ENCODE measurements at regions not wholly inside any gene's neighbourhood (a gene's known extent, or its start where the extent isn't known, plus 50 kb on each side); places are given as distances from the start of the nearest gene placed in this dataset.

DNA sequence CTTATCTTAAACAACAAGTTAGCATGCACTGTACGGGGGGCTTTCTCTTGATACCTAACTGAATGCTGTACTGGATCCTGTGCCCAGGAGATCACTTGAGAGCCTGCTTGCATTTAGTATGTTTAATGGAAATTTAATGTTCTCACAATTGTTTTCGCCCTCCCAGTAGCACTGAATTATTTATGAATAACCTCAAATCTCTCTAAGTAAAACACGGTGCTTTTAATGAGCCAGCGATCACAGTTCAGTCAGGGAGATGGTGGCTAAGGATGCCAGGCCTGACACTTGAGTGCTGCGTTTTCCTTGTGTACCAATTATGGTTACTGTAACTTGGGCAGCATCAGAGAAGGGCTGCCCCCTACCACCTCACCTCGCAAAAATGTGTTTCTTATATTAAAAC is 115.5 kb upstream of the ADARB2 start:
- no peaks in the 10 kb centered on the region for H3K4me1 ChIP-seq (ENCODE audit: control insufficient read depth, insufficient read depth, low read length)
- 94% methylated on average over 3 of the region's 6 CpGs for WGBS (ENCODE audit: insufficient coverage, low lambda C conversion rate)
- no peaks in the 10 kb centered on the region for H3K9me3 ChIP-seq (ENCODE audit: control insufficient read depth, low read depth, low read length)
- no peak for DNase-seq
- H3K4me3 ChIP-seq (ENCODE audit: low read length) = no peak overlapping the region
- no peaks in the 10 kb centered on the region for H3K36me3 ChIP-seq (ENCODE audit: control insufficient read depth, insufficient read depth, low read length)
- H3K27ac ChIP-seq (ENCODE audit: low read length) = no peak overlapping the region
- H3K27me3 ChIP-seq (ENCODE audit: control insufficient read depth, insufficient read depth, low read length) = no peaks in the 10 kb centered on the region

DNA sequence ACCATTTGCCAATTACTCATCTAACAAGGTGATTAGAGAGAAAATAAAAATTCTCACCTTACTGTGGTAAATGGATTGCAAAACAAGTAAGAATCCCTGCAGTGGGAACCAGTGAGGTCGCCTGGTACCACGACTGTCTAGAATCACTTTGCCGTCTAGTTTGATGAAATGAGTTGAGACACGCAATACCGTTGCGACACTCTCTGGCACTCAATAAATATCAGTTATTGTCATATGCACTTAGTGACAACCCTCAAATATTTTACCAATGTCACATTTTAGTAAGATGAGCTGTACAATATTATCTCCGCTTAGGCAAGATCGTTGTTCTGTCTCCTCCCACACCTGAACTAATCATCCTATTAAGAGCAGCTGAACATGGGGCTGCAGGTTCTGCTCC is 114.4 kb upstream of the ADARB2 start:
- H3K36me3 ChIP-seq (ENCODE audit: control insufficient read depth, insufficient read depth, low read length) = no peaks in the 10 kb centered on the region
- no peaks in the 10 kb centered on the region for H3K4me1 ChIP-seq (ENCODE audit: control insufficient read depth, insufficient read depth, low read length)
- H3K4me3 ChIP-seq (ENCODE audit: low read length) = no peak overlapping the region
- H3K9me3 ChIP-seq (ENCODE audit: control insufficient read depth, low read depth, low read length) = peaks cover 5% of the 10 kb centered on the region
- no peak for DNase-seq
- no peak overlapping the region for H3K27ac ChIP-seq (ENCODE audit: low read length)
- WGBS (ENCODE audit: insufficient coverage, low lambda C conversion rate) = no CpG with 5 or more reads among the region's 8 CpGs
- H3K27me3 ChIP-seq (ENCODE audit: control insufficient read depth, insufficient read depth, low read length) = no peaks in the 10 kb centered on the region

DNA sequence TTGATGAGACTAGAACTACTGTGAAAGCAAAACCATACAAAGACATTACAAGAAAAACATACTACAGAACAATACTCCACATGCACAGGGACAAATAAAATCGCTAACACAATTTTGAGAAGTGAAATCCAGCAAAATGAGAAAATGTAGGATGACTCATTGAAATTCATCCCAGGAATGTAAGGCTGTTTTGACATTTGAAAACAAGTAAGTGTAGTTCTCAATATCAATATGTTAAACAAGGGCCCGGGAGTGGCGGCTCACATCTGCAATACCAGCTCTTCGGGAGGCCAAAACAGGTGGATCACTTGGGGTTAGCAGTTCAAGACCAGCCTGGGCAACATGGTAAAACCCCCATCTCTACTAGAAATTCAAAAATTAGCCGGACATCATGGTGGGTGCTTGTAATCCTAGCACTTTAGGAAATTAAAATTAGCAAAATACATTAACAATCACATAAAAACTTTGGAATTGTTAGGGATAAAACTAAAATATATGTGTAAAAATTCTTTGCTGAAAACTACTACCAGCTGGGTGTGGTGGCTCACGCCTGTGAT is 113.7 kb upstream of the ADARB2 start:
- Histone ChIP-seq H3K4me3 (ENCODE audit: low read length) (no peak overlapping the region), H3K36me3 (ENCODE audit: control insufficient read depth, insufficient read depth, low read length) (no peaks in the 10 kb centered on the region), H3K4me1 (ENCODE audit: control insufficient read depth, insufficient read depth, low read length) (no peaks in the 10 kb centered on the region), H3K27ac (ENCODE audit: low read length) (no peak overlapping the region), H3K9me3 (ENCODE audit: control insufficient read depth, low read depth, low read length) (peaks cover 5% of the 10 kb centered on the region), H3K27me3 (ENCODE audit: control insufficient read depth, insufficient read depth, low read length) (no peaks in the 10 kb centered on the region)
- 80% methylated on average over 1 of the region's 6 CpGs for WGBS (ENCODE audit: insufficient coverage, low lambda C conversion rate)
- DNase-seq = no peak

DNA sequence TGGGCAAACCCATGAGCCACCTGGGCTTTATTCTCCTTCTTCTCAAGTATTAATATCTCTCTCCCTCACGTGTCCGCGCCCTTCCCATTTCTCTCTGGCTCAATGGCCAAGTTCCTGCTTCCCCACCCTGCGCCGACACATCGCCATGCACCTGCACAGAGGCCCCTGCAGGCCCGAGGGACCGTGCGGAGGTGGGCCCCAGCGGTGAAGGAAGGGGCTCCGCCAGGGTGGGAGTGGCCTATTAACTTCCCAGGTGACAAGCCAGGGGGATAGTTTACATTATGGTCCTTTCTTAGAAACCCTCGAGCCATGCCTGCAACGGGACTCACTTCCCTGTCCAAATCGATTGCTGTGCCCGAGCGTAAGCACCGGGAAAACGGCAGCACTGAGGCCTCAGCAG is 110.0 kb upstream of the ADARB2 start:
- Histone ChIP-seq H3K27ac (ENCODE audit: low read length) (no peak overlapping the region), H3K4me3 (ENCODE audit: low read length) (no peak overlapping the region), H3K4me1 (ENCODE audit: control insufficient read depth, insufficient read depth, low read length) (no peaks in the 10 kb centered on the region), H3K27me3 (ENCODE audit: control insufficient read depth, insufficient read depth, low read length) (no peaks in the 10 kb centered on the region), H3K9me3 (ENCODE audit: control insufficient read depth, low read depth, low read length) (peaks cover 5% of the 10 kb centered on the region), H3K36me3 (ENCODE audit: control insufficient read depth, insufficient read depth, low read length) (no peaks in the 10 kb centered on the region)
- no peak for DNase-seq
- 100% methylated on average over 2 of the region's 18 CpGs for WGBS (ENCODE audit: insufficient coverage, low lambda C conversion rate)

DNA sequence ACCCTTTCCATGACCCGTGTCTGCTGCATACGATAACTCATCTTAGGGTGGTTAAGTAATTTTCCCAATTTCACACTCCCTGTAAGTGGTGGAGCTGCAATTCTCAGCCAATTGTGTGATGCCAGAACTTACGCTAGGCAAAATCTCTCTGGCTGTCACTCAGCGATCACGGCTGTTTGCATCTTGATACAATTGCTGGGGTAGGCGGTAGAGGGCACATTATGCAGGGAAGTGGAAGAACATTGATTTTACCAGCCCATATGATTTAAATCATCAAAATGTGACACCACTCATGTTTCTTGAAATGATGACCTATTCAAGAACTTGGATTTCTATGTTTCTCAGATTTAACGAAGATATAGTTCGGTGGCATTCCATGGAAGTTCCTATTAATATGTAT is 108.7 kb upstream of the ADARB2 start:
- Histone ChIP-seq H3K4me1 (ENCODE audit: control insufficient read depth, insufficient read depth, low read length) (no peaks in the 10 kb centered on the region), H3K36me3 (ENCODE audit: control insufficient read depth, insufficient read depth, low read length) (no peaks in the 10 kb centered on the region), H3K27ac (ENCODE audit: low read length) (no peak overlapping the region), H3K27me3 (ENCODE audit: control insufficient read depth, insufficient read depth, low read length) (no peaks in the 10 kb centered on the region), H3K4me3 (ENCODE audit: low read length) (no peak overlapping the region), H3K9me3 (ENCODE audit: control insufficient read depth, low read depth, low read length) (peaks cover 5% of the 10 kb centered on the region)
- WGBS (ENCODE audit: insufficient coverage, low lambda C conversion rate) = 100% methylated on average over 2 of the region's 8 CpGs
- DNase-seq = no peak

DNA sequence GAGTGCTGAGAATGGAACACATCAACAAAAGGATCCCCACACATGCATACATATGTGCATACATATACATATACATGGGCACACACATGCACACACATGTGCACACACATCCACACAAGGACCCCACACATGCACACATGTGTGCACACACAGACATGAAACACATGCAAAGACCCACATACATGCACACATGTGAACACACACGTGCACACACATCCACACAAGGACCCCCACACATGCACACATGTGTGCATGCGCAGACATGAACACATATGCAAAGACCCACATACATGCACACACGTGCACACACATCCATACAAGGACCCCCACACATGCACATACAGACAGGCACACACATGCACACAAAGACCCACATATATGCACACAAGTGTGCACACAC is 104.4 kb upstream of the ADARB2 start:
- no CpG with 5 or more reads among the region's 3 CpGs for WGBS (ENCODE audit: insufficient coverage, low lambda C conversion rate)
- no peak for DNase-seq
- Histone ChIP-seq H3K9me3 (ENCODE audit: control insufficient read depth, low read depth, low read length) (no peaks in the 10 kb centered on the region), H3K27me3 (ENCODE audit: control insufficient read depth, insufficient read depth, low read length) (no peaks in the 10 kb centered on the region), H3K36me3 (ENCODE audit: control insufficient read depth, insufficient read depth, low read length) (no peaks in the 10 kb centered on the region), H3K4me3 (ENCODE audit: low read length) (no peak overlapping the region), H3K27ac (ENCODE audit: low read length) (no peak overlapping the region), H3K4me1 (ENCODE audit: control insufficient read depth, insufficient read depth, low read length) (no peaks in the 10 kb centered on the region)

DNA sequence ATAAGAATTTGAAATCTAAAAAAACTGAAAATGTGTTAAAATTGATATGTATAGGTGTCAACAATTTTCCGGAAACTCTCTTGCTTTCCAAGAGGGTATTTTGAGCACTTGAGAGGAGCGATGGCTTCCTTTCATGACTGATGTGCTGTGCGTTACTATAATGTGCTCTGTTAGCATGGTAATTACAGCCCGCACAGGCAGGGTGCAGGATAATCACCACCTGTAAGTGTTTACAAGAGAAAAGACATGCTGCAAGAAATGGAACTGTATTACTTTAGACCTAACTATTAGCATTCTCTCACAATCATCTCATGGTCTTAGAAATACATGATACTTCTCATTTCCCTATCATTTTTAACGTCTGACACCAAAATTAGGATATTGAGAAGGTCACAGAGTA is 92.4 kb upstream of the ADARB2 start:
- Histone ChIP-seq H3K27ac (ENCODE audit: low read length) (no peak overlapping the region), H3K4me3 (ENCODE audit: low read length) (no peak overlapping the region), H3K36me3 (ENCODE audit: control insufficient read depth, insufficient read depth, low read length) (no peaks in the 10 kb centered on the region), H3K4me1 (ENCODE audit: control insufficient read depth, insufficient read depth, low read length) (no peaks in the 10 kb centered on the region), H3K27me3 (ENCODE audit: control insufficient read depth, insufficient read depth, low read length) (no peaks in the 10 kb centered on the region), H3K9me3 (ENCODE audit: control insufficient read depth, low read depth, low read length) (no peaks in the 10 kb centered on the region)
- 100% methylated on average over 3 of the region's 5 CpGs for WGBS (ENCODE audit: insufficient coverage, low lambda C conversion rate)
- DNase-seq = no peak

DNA sequence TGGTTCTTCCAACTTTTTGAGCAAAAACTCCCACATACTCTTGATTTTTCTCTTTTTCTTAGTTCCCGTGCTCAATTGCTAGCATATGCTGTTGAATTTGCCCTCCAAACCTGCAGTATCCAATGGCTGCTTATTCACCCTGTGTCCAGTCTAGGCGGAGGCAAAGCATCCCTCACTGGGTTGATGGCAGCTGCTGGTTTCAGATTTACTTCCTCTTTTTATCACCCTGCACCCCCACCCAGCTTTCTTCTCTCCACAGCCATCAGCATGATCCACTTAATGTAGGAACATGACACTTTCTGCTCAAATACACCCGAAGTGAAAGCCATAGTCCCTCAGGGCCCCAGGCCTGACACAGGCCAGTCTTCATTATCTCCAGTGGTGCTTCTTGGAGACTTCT is 87.6 kb upstream of the ADARB2 start:
- no peaks in the 10 kb centered on the region for H3K36me3 ChIP-seq (ENCODE audit: control insufficient read depth, insufficient read depth, low read length)
- H3K4me3 ChIP-seq (ENCODE audit: low read length) = no peak overlapping the region
- WGBS (ENCODE audit: insufficient coverage, low lambda C conversion rate) = 40% methylated on average over 1 of the region's 3 CpGs
- no peak overlapping the region for H3K27ac ChIP-seq (ENCODE audit: low read length)
- H3K27me3 ChIP-seq (ENCODE audit: control insufficient read depth, insufficient read depth, low read length) = no peaks in the 10 kb centered on the region
- H3K4me1 ChIP-seq (ENCODE audit: control insufficient read depth, insufficient read depth, low read length) = no peaks in the 10 kb centered on the region
- DNase-seq = no peak
- no peaks in the 10 kb centered on the region for H3K9me3 ChIP-seq (ENCODE audit: control insufficient read depth, low read depth, low read length)

DNA sequence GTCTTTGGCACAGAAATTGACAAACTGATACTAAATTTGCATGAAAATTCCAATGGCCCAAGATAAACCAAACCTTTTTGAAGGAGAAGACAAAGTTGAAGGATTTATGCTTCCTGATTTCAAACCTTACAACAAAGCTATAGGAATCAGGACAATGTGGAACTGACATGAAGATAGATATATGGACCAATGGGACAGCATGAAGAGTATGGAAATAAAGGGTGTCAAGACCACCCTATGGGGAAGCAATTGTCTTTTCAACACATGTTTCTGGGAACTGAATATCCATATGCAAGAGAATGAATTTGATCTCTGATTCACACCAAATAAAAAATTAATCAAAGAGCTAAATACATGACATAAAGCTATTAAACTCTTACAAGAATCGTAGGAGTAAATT is 77.2 kb upstream of the ADARB2 start:
- H3K36me3 ChIP-seq (ENCODE audit: control insufficient read depth, insufficient read depth, low read length) = no peaks in the 10 kb centered on the region
- no peaks in the 10 kb centered on the region for H3K27me3 ChIP-seq (ENCODE audit: control insufficient read depth, insufficient read depth, low read length)
- H3K27ac ChIP-seq (ENCODE audit: low read length) = no peak overlapping the region
- H3K4me3 ChIP-seq (ENCODE audit: low read length) = no peak overlapping the region
- H3K9me3 ChIP-seq (ENCODE audit: control insufficient read depth, low read depth, low read length) = no peaks in the 10 kb centered on the region
- WGBS (ENCODE audit: insufficient coverage, low lambda C conversion rate) = 100% methylated on average over 1 of the region's 1 CpG
- no peaks in the 10 kb centered on the region for H3K4me1 ChIP-seq (ENCODE audit: control insufficient read depth, insufficient read depth, low read length)
- no peak for DNase-seq

DNA sequence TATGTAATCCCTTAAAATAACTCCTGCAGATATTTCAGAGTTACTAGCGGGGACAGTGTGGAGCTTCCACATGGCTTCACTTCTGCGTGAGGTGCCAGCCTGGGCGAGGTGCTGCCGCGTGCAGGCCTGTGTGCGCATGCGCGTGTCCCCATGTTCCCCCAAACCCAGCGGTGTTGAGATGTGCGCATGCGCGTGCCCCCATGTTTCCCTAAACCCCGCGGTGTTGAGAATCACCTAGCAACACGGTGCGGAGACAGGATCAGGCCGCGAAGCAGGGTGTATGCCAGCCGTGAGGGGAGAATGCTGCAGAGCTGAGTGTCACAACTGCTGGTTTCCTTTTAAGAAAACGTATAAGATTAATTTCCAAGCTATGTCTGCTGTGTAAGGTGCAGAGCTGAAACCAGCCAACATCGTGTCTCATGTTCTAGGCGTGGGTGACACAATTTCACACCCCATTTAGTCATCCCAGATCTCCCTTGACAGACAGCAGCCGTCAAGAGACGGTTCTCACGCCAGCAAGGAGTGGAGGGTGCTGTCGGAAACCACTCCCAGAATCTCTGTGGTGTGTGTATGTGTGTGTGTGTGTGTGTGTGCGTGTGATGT is 71.9 kb upstream of the ADARB2 start:
- no peaks in the 10 kb centered on the region for H3K27me3 ChIP-seq (ENCODE audit: control insufficient read depth, insufficient read depth, low read length)
- H3K36me3 ChIP-seq (ENCODE audit: control insufficient read depth, insufficient read depth, low read length) = no peaks in the 10 kb centered on the region
- H3K4me1 ChIP-seq (ENCODE audit: control insufficient read depth, insufficient read depth, low read length) = no peaks in the 10 kb centered on the region
- no peak for DNase-seq
- no CpG with 5 or more reads among the region's 27 CpGs for WGBS (ENCODE audit: insufficient coverage, low lambda C conversion rate)
- H3K27ac ChIP-seq (ENCODE audit: low read length) = no peak overlapping the region
- H3K9me3 ChIP-seq (ENCODE audit: control insufficient read depth, low read depth, low read length) = peaks cover 3% of the 10 kb centered on the region
- H3K4me3 ChIP-seq (ENCODE audit: low read length) = no peak overlapping the region

DNA sequence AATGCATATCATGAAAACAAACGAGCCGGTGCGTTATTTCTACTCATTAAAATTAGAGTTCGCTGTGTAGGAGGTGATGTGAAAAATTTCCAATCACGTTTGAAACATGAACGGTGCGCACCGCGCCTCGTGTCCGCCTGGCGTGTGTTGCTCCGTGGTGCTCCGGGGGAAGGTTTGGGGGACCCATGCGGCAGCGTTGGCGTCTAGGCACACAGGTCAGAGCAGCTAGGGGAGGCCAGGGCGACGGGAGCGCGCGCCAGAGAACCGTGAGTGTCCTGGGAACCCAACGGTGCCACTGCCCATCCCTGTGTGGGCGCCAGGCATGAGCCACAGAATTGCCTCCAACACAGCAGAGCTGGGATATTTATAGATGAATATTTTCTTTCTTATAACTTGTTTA is 70.6 kb upstream of the ADARB2 start:
- WGBS (ENCODE audit: insufficient coverage, low lambda C conversion rate) = no CpG with 5 or more reads among the region's 25 CpGs
- no peaks in the 10 kb centered on the region for H3K27me3 ChIP-seq (ENCODE audit: control insufficient read depth, insufficient read depth, low read length)
- H3K27ac ChIP-seq (ENCODE audit: low read length) = no peak overlapping the region
- H3K9me3 ChIP-seq (ENCODE audit: control insufficient read depth, low read depth, low read length) = peaks cover 3% of the 10 kb centered on the region
- no peaks in the 10 kb centered on the region for H3K4me1 ChIP-seq (ENCODE audit: control insufficient read depth, insufficient read depth, low read length)
- no peak overlapping the region for H3K4me3 ChIP-seq (ENCODE audit: low read length)
- DNase-seq = no peak
- no peaks in the 10 kb centered on the region for H3K36me3 ChIP-seq (ENCODE audit: control insufficient read depth, insufficient read depth, low read length)

Data from large intestine (tissue), 3 donors.